Medulla oblongata (tissue), 1 donor: ENCODE measurements at regions not wholly inside any gene's neighbourhood (a gene's known extent, or its start where the extent isn't known, plus 50 kb on each side); places are given as distances from the start of the nearest gene placed in this dataset.
"Not testable (repeated sequence)": the region's sequence is repeated elsewhere in the genome, so short reads cannot be mapped to it uniquely, and the experiment has no call there.

Experiments used
- DNase-seq: peaks from one replicate; pipeline ENCODE4 v3.0.0-alpha.2; 2015; ENCODE audit errors: extremely low spot score

DNA sequence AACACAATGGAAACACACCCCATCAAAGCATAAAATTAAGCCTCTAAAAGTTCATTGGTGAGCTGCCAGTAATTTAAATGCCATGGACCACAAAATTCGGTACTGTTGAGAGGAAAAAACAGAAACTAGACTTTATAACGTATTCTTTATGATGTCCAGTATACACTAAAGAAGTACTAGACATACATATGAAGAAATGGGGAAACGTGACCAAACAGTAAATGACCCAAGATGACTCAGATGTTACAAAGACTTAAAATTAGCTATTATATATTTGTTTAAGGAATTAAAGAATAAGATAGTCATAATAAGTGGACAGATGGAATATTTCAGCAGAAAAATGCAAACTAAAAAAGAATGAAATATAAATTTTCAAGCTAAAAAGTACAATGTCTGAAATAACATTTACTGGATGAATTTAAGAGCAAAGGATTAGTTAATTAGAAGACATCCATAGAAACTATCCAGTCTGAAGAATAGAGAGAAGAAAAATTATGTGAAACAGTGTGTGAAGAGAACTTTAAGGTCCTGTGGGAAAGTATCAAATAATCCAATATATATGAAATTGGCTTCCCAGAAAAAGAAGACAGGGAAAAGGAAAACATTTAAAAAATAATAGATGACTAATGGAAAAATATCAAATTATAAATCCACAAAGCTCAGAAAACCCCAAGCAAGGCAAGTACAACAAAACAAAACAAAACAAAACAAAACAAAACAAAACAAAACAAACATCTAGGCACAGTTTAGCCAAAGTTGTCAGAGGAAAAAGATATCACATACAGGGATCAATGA is 69.4 kb downstream of the SAMD9 start:
- no peak for DNase-seq

DNA sequence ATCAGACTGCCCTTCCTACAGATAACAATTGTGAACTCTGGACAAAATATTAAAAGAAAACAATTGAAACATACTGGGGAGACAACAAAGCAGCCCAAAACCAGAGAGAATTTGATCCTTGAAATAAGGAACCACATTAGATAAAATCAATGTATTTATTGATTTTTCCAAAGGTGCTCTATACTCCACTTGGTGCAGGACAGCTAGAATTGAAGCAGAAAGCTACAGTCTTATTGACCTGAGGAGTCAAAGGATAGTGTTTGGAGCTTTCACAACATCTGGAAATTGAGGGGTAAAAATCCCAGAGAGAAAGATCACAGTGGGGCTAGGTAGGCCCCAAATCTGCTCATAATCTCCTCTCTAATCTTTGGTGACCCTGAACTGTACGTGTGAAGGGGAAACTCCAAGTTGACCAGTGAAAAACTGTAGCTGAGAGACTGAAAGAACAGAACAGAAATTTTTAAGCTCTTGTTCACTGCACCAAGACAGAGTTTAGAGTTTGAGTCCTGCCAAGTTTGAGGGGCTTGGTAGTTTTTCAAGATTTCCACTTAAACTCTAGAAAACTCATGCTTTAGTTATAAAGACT is 70.2 kb downstream of the SAMD9 start:
- DNase-seq, result no peak

DNA sequence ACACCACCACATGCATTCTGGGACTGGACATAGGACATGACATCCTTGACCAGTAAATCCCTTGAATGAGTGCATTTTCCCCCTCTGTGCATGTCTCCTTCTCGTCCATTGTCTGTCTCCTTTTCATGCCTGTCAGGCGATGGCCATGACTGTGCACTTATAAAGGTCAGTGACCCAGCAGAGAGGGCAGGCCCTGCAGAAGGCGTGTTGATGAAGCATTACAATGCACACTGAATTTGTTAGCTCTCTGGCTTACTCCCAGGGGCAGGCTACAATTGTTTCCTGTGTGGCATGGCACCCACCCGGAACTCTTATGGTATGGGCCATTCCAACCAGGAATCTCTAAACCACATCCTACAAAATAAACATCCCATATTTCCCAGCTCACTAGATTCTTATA is 71.1 kb downstream of the SAMD9 start:
- no peak for DNase-seq

DNA sequence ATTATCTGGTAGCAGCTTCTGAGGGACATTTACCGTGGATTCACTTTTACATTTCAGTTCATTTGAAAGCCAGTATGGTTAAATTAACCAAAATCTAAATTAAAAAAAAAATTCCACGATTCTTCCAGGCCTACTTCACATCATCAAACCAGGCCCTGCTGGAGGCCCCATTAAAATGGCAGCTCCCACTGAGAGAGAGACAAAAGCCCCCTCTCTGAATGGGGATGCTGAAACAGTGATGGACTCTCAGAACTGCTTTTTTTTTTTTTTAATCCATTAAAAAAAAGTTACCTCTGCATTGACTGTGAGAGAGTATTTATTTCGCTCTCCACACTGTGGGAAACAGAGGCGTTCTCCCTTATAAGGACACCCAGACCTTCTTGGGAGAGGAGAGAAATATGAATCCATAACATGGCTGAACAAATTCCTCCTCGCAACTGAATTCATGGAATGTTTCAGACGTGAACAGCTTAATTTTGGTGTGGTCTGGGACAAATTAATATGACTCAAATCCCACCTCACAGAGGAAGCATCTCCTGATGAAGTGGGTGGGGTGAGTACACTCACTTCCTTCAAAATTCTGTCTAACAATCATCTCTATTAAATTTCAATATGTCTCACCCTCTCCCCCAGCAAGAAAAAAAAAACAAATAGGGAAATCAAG is 73.5 kb downstream of the SAMD9 start:
- DNase-seq, result no peak

DNA sequence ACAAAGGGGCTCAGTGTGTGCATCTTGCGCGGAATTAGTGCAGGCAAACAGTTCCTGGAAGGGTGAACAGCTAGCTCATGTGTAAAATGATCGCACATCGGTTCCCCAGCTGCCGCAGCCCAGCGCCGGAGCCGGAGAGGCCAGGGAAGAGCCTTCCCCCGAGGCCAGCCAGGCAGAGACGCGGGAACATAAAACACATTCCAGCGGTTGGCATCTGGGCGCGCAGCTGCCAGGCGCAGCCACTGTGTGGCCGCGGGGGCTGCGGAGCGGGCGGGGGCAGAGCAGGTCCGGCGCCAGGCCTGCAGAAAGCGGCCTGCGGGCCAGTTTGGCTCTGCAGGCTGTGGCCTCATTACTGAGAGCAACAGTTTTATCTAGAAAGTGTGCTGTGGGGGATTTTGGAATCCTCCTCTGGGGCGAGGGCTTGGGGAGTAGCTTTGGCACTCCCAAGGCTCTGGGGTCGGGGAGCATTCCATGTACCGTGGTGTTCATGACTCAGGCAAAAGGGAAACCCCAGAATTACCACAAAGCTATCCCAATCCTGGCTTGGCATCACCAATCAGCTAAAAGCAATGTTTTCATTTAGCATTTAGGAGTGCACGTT is 74.3 kb downstream of the SAMD9 start:
- no peak for DNase-seq

DNA sequence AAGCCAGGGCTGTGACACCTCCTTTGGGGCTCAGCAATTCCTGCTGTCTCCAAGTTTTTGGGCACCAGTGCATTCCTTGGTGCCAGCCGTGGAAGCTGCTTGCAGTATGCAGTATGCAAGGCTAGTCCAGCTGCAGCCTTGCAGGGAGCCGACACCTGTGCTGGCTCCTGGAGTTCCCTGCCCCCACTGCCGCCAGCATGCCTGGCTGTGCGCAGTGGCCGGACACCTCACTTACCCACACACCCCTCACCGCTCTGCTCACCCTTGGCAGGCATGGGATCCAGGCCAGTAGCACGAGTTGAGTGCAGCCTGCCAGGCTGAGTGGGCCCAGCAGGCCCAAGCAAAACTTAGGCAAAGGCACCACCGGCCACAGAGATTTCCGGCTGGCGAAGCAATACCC is 77.4 kb downstream of the SAMD9 start:
- no peak for DNase-seq

DNA sequence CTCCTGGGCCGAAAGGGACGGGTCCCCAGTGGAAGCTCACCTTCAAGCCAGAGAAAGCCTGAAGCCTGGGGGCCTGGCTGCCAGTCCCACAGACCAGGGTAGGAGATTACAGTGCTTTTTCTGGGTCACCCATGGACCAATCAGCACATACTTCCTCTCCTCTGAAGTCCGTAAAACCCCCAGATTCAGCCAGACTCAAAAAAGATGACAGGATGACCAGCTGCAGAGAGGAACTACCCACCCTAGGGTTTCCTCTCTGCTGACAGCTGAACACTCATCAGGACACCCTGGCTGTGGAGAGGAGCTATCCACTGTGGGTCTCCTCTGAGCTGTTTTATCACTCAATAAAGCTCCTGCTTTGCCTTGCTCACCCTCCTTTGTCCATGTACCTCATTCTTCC is 78.0 kb downstream of the SAMD9 start:
- DNase-seq, result no peak

DNA sequence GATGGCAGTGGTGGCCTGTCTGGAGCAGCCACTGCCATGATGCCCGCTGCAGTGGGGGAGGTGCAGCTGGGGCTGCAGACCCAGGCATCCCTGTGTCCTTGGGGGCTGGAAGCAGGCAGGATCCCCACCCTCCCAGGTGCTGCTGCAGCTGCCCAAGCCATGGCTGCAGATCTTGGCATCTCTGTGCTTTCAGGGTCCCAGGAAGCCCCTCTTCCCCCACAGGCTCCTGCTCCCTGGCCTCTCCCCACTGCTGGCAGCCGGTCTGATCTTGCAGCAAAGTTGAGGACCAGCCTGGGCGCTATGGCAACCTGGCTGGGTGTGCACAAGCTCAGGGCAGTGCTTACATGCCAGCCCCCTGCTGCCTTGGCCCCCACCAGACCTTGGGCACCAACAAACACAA is 78.5 kb downstream of the SAMD9 start:
- no peak for DNase-seq

DNA sequence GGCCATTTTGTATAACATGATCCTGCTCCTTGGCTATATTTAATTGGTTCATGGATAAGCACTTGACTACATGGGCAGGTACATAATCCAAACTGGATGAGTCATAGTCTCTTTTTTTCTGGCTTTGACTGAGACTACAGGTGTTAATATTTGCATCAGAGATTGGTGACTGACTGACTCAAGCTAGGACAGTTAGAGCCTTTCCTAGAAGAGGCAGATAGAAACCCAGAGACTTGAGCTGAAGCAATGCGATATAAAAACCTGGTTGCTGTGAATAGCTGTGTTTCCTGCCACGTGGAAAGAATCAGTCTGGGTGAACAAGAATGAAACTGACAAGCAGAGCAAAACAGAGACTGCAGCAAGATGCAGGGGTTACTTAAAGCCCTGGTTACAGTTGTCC is 81.0 kb downstream of the SAMD9 start:
- no peak for DNase-seq

DNA sequence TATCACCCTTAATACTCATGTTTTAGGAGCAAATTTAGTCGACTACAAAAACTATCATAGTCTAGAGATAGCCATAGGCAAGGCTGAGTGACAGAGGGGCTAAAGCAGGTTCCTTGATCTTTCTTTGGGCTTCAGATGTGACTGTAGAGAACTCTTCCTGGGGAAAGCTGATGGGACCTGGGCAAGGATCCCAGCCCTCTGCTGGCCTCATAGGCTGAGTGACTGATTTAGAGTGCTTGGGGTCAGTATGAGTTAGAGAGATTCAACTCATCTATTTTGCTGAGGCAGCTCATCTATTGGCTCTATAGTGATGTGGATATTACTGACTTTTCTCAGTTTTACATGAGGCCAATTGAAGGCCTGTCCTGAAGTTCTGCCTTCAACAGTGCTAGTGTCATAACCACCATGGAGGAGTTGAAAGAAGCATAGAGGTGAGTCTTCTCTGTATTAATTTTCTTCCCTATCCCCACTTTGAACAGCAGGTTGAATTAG is 81.6 kb downstream of the SAMD9 start:
- no peak for DNase-seq

DNA sequence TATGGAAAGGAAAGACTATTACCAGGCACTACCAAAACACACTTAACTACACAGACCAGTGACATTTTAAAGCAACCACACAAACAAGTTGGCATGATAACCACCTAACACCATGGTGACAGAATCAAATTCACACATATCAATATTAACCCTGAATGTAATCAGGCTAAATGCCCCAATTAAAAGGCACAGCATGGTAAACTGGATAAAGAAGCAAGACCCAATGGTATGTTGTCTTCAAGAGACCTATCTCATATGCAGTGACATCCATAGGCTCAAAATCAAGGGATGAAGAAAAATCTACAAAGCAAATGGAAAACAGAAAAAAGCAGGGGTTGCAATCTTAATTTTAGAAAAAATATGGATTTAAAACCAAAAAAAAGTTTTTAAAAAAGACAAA is 86.0 kb downstream of the SAMD9 start:
- DNase-seq, result no peak

DNA sequence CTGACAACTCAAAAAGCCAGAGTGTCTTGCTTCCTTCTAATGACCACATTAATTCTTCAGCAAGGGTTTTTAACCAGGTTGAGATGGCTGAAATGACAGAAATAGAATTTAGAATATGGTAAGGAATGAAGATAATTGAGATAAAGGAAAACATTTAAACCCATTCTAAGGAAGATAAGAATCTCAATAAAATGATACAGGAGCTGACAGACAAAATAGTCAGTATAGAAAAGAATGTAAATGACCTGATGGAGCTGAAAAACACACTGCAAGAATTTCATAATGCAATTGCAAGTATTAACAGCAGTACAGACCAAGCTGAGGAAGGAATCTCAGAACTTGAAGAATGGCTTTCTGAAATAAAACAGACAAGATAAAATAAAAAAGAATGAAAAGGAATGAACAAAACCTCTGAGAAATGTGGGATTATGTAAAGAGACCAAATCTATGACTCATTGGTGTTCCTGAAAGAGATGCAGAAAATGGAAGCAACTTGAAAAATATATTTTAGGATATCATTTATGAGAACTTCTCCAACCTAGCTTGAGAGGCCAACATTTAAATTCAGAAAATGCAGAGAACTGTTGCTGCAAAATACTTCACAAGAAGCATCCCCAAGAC is 87.1 kb downstream of the SAMD9 start:
- DNase-seq, result no peak

DNA sequence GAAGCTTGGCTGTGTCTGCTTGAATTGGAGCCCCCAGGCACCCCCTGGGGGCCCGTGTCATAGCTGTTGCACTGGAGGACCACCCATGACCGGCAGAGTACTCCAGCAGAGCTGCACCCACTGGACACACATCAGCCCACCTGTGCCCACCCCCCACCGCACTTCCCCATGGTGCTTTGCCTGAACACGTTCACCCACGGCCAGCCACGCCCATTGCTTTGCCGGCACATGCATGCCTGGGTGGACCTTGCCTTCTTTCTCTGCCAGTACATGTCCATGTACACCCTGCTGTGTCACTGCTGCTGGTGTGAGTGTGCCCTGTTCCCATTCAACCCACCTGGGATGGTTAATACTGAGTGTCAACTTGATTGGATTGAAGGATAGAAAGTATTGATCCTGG is 88.7 kb downstream of the SAMD9 start:
- DNase-seq, result no peak

DNA sequence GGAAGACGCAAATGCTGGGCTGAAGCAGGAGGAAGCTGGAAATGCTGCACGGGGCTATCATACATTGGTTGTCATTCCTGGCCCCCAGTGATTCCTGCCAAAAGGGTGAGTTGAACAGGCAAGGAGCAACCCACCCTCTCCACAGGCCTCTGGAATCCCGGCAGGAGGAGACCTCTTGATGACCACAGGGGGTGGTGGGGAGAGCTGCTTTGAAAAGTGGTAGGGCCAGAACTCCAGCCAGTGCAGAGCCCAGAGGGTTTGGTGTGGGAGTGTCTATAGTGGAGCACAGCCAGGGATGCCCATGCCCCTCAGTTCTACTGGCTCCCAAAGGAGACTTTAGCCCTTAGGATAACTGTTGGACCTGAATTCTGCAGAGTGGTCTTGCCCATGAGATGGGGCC is 89.2 kb downstream of the SAMD9 start:
- no peak for DNase-seq

DNA sequence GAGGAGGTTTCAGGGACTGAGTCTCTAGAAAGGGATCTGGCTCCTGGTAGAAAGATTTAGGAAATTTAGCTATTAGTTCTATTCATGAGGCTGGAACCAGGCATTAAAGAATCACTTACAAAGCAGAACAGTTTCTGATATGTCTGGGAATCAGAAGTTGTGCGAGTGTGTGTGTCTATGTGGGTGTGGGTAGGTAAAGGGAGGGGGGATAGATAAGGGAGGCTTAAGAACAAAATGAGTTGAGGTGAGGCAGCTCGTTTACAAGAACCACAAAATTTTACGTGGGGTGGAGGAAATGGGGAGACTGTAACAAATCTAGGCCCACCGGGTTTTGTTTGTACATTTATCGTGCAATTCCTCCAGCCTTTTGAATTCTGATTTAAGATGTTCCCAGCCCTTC is 90.7 kb downstream of the SAMD9 start:
- DNase-seq, result no peak

DNA sequence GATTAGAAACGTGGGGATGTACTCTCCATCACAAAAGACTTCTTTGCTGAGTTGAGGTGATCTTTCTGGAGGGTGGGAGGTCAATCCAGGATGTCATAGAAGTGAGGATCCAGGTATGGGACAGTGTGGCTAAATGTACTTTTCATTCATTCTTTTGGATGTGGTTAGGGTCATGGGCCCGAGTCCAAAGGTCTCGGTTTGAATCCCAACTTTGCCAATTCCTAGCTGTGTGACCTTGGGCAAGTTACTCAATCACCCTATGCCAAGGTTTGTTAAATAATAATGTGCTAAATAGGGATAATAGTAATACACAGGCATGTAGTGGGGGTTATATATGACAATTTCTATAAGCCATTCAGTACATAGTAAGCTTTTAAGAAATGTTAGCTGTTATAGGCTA is 91.4 kb downstream of the SAMD9 start:
- no peak for DNase-seq

DNA sequence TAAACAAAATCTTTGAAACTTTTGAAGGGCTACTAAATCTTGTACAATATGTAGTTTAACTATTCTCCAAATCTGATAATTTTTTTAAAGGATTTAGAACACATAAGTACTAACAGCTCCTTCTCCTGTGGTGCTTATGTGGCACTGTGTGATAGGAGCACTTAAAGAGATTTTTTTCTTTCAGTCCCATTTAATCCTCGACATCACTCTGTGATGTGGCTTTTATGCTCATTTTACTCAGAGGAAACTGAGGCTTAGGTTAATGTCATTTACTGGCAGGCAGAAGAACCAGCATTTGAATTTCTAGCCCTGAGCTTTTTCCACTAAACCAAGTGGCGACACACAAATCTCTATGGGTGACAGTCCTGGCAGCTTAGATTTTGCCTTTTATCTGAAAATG is 92.4 kb downstream of the SAMD9 start:
- no peak for DNase-seq

DNA sequence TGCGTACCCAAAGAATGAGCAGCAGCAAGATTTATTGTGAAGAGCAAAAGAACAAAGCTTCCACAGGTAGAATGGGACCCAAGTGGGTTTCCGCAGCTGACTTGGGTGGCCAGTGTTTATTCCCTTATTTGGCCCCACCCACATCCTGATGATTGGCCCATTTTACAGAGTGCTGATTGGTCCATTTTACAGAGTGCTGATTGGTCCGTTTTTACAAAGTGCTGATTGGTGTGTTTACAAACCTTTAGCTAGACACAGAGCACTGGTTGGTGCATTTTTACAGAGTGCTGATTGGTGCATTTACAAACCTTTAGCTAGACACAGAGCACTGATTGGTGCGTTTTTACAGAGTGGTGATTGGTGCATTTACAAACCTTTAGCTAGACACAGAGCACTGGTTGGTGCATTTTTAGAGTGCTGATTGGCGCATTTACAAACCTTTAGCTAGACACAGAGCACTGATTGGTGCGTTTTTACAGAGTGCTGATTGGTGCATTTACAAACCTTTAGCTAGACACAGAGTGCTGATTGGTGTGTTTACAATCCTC is 94.8 kb downstream of the SAMD9 start:
- DNase-seq, result not testable (repeated sequence)

DNA sequence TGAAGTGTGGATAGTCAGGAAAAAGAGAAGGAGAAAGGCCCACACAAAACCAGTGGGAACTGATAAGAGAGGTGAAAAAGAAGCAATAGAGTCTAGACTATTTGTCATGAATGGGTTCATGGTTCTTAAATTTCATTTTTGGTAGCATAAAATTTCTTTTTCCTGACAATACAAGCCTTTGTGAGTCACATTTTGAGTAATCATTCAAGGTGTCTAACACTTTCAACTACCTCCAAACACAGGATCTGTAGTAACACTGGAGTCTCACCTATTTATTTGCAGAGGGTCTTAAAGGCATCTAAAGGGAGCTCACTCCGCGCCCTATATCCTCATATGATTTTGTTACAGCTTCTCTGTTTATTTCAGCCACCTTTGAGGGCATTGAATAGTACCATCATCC is 96.0 kb downstream of the SAMD9 start:
- no peak for DNase-seq

DNA sequence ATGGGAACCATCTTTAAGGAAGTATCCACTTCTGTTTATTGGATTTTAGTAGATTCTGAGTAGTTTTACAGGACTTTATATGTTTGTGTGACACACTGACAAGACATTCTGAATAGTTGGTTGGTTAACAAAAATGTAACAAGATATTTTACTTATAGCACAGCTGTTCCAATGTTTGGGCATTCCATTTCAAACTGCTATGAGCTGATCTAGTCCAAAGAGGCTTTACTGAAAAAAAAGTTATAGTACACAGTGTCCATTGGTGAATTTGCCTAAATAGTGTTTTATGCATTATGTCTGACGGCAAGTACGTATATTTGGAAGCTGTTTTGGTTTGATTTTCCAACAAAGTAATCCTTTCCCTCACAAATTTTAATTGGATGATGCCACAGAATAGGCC is 99.1 kb downstream of the SAMD9 start:
- DNase-seq, result no peak

DNA sequence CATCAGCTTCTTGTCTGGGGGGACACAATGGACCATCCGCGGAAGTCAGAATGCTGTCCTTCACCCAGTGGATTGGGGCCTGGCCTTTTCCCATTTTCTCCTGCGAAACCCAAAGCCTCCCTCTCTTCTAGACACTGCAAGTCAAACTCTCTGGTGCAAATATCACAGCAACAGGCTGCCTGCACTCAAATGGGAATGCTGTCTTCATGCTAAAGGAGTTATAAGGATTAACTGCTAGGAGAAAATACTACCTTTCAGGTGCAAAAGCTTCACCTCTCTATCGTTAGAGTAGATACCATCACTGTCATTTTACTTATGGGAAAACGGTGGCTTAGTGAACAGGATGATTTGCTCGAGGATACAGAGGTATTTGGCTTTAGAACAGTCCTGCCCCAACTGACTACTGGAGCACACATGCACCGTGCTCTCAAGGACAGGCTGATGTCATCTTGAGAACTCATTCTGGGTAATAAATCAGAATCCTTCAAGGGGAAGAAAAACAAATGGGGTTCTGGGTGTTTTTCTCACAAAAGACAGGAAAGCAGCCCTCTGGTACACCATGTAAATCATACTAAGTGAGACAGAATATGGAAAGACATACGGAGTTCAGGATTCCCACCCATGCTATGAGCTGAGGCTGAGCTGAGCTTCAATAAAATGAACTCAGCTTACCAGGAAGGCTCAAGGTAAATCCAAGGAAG is 100.9 kb downstream of the SAMD9 start:
- DNase-seq, result no peak
